DOHH2 (cell line): ENCODE measurements at regions not wholly inside any gene's neighbourhood (a gene's known extent, or its start where the extent isn't known, plus 50 kb on each side); places are given as distances from the start of the nearest gene placed in this dataset.

Source experiments
- H3F3A ChIP-seq: fragments of 200-600 bp; sonication (generic), shearing (Covaris generic); 2 replicates; pipeline ENCODE4 v1.6.0; 2016; ENCODE audit warnings: antibody characterized with exemption, mild to moderate bottlenecking; ENCODE audit not compliant: control insufficient read depth, insufficient read depth
- H3K27ac ChIP-seq: fragments of 200-600 bp; sonication (generic); 2 replicates; pipeline ENCODE4 v1.5.1; 2014; ENCODE audit warnings: low read depth, mild to moderate bottlenecking, low read length, moderate library complexity
- H3K27me3 ChIP-seq: fragments of 200-600 bp; sonication (generic); 2 replicates; pipeline ENCODE4 v1.6.1; 2014; ENCODE audit warnings: mild to moderate bottlenecking, low read length, mixed read lengths; ENCODE audit not compliant: control insufficient read depth
- H3K36me3 ChIP-seq: fragments of 200-600 bp; sonication (generic); 2 replicates; pipeline ENCODE4 v1.6.1; 2014; ENCODE audit warnings: mild to moderate bottlenecking, low read length, moderate library complexity, mixed read lengths; ENCODE audit not compliant: control insufficient read depth
- H3K4me1 ChIP-seq: fragments of 200-600 bp; sonication (generic); 2 replicates; pipeline ENCODE4 v1.6.1; 2014; ENCODE audit warnings: mild to moderate bottlenecking, low read length, mixed read lengths; ENCODE audit not compliant: control insufficient read depth
- H3K4me2 ChIP-seq: fragments of 200-600 bp; sonication (generic); 2 replicates; pipeline ENCODE4 v1.6.0; 2014; ENCODE audit warnings: mild to moderate bottlenecking, low read length, moderate library complexity
- H3K4me3 ChIP-seq: fragments of 200-600 bp; sonication (generic); 2 replicates; pipeline ENCODE4 v1.5.1; 2014; ENCODE audit warnings: mild to moderate bottlenecking, low read length, mixed read lengths
- H3K79me2 ChIP-seq: fragments of 200-600 bp; sonication (generic); 2 replicates; pipeline ENCODE4 v1.6.1; 2014; ENCODE audit warnings: mild to moderate bottlenecking, low read length, mixed read lengths; ENCODE audit not compliant: control insufficient read depth
- H3K9me2 ChIP-seq: fragments of 200-600 bp; sonication (generic); replicated peaks from 2 replicates; pipeline ENCODE4 v1.6.1; 2014; ENCODE audit warnings: mild to moderate bottlenecking, low read length, mixed read lengths; ENCODE audit not compliant: control insufficient read depth
- H3K9me3 ChIP-seq: fragments of 200-600 bp; sonication (generic); 2 replicates; pipeline ENCODE4 v1.6.1; 2014; ENCODE audit warnings: antibody characterized with exemption, low read length, mixed read lengths; ENCODE audit not compliant: control insufficient read depth, insufficient read depth
- H4K20me1 ChIP-seq: fragments of 200-600 bp; sonication (generic); 2 replicates; pipeline ENCODE4 v1.6.0; 2014; ENCODE audit warnings: low read depth, mild to moderate bottlenecking, antibody characterized with exemption, low read length, moderate library complexity; ENCODE audit not compliant: control insufficient read depth, insufficient read depth
- CTCF ChIP-seq: fragments of 200-600 bp; sonication (generic); IDR thresholded peaks from one replicate; pipeline ENCODE4 v1.5.1; 2014; ENCODE audit warnings: antibody characterized with exemption, mild to moderate bottlenecking, low read depth, low read length; ENCODE audit not compliant: poor library complexity, severe bottlenecking
- EZH2phosphoT487 ChIP-seq: fragments of 200-600 bp; sonication (generic); IDR thresholded peaks from 2 replicates; pipeline ENCODE4 v1.6.1; 2017; ENCODE audit warnings: borderline replicate concordance, mild to moderate bottlenecking, antibody characterized with exemption, low read length, moderate library complexity, mixed read lengths

- no peak for TF ChIP-seq EZH2phosphoT487
- no peak for TF ChIP-seq CTCF
- Histone ChIP-seq H3K9me2 (no peaks in the 10 kb centered on the region), H3K27me3 (no peaks in the 10 kb centered on the region), H4K20me1 (no peaks in the 10 kb centered on the region), H3K4me3 (no peak overlapping the region), H3K4me2 (no peak overlapping the region), H3F3A (no peaks in the 10 kb centered on the region), H3K36me3 (no peaks in the 10 kb centered on the region), H3K27ac (no peak overlapping the region), H3K79me2 (no peaks in the 10 kb centered on the region), H3K9me3 (no peaks in the 10 kb centered on the region), H3K4me1 (no peaks in the 10 kb centered on the region)
Observed at GRCh38 chr2:239668651-239669050, 267.8 kb upstream of the HDAC4 start.

- Histone ChIP-seq H3K79me2 (no peaks in the 10 kb centered on the region), H3K4me2 (no peak overlapping the region), H3K27ac (no peak overlapping the region), H4K20me1 (no peaks in the 10 kb centered on the region), H3F3A (no peaks in the 10 kb centered on the region), H3K4me1 (no peaks in the 10 kb centered on the region), H3K4me3 (no peak overlapping the region), H3K9me3 (no peaks in the 10 kb centered on the region), H3K27me3 (no peaks in the 10 kb centered on the region), H3K9me2 (no peaks in the 10 kb centered on the region), H3K36me3 (no peaks in the 10 kb centered on the region)
- TF ChIP-seq CTCF (no peak), EZH2phosphoT487 (no peak)
Observed at GRCh38 chr2:239668042-239668441, 267.2 kb upstream of the HDAC4 start.

- Histone ChIP-seq H3K79me2 (no peaks in the 10 kb centered on the region), H3K4me3 (no peak overlapping the region), H3K36me3 (no peaks in the 10 kb centered on the region), H3K4me2 (no peak overlapping the region), H4K20me1 (no peaks in the 10 kb centered on the region), H3K9me2 (no peaks in the 10 kb centered on the region), H3K4me1 (no peaks in the 10 kb centered on the region), H3K27ac (no peak overlapping the region), H3K27me3 (no peaks in the 10 kb centered on the region), H3F3A (no peaks in the 10 kb centered on the region), H3K9me3 (no peaks in the 10 kb centered on the region)
- TF ChIP-seq EZH2phosphoT487 (no peak), CTCF (no peak)
Observed at GRCh38 chr2:239667431-239667985, 266.7 kb upstream of the HDAC4 start.
